WTC11 (cell line): ENCODE measurements at regions not wholly inside any gene's neighbourhood (a gene's known extent, or its start where the extent isn't known, plus 50 kb on each side); places are given as distances from the start of the nearest gene placed in this dataset.

Experiments used
- ATAC-seq: fragments of 200-7000 bp; cut with Tn5 transposase; 2 replicates; pipeline ENCODE4 v1.10.0; 2021; ENCODE audit warnings: mild to moderate bottlenecking, moderate library complexity
- CTCF ChIA-PET: fragments of 300-600 bp; sonication (Branson Sonifier 250); formaldehyde crosslinking; loops from one replicate; lab custom pipeline; 2021; ENCODE audit warnings: antibody characterized with exemption; lab: Charles Lee
- POLR2A ChIA-PET: fragments of 350-600 bp; sonication (Branson Sonifier 250); formaldehyde crosslinking; loops from one replicate; lab custom pipeline; 2021; ENCODE audit warnings: antibody characterized with exemption; lab: Charles Lee
- DNase-seq: peaks from one replicate; pipeline ENCODE4 v3.0.0; 2021; ENCODE audit warnings: low spot score
- H3K27ac Mint-ChIP-seq: 2 replicates; pipeline ENCODE4 v1.8.0; 2021; ENCODE audit warnings: mixed read lengths
- H3K27me3 Mint-ChIP-seq: 2 replicates; pipeline ENCODE4 v1.8.0; 2021; ENCODE audit warnings: low read depth, mild to moderate bottlenecking, moderate library complexity, mixed read lengths
- H3K36me3 Mint-ChIP-seq: 2 replicates; pipeline ENCODE4 v1.8.0; 2021; ENCODE audit warnings: mixed read lengths
- H3K4me1 Mint-ChIP-seq: 2 replicates; pipeline ENCODE4 v1.8.0; 2022; ENCODE audit warnings: mixed read lengths
- H3K4me3 Mint-ChIP-seq: 2 replicates; pipeline ENCODE4 v1.8.0; 2021; ENCODE audit warnings: mild to moderate bottlenecking, moderate library complexity, mixed read lengths
- H3K9me3 Mint-ChIP-seq: 2 replicates; pipeline ENCODE4 v1.8.0; 2021; ENCODE audit warnings: mixed read lengths
- ELF4 ChIP-seq: sonication (generic); formaldehyde crosslinking; IDR thresholded peaks from 2 replicates; pipeline ENCODE4 v1.8.1; 2022; ENCODE audit warnings: low read depth, mild to moderate bottlenecking, moderate library complexity, missing genetic modification reagents
- ETV6 ChIP-seq: sonication (generic); formaldehyde crosslinking; IDR thresholded peaks from 2 replicates; pipeline ENCODE4 v1.8.1; 2022; ENCODE audit warnings: mild to moderate bottlenecking, missing genetic modification reagents
- IRF2 ChIP-seq: sonication (generic); formaldehyde crosslinking; IDR thresholded peaks from 2 replicates; pipeline ENCODE4 v1.8.0; 2022; ENCODE audit warnings: low read depth, missing genetic modification reagents, borderline replicate concordance
- NFE2L1 ChIP-seq: sonication (generic); formaldehyde crosslinking; IDR thresholded peaks from 2 replicates; pipeline ENCODE4 v1.8.1; 2023; ENCODE audit warnings: missing genetic modification reagents
- NFYB ChIP-seq: sonication (generic); formaldehyde crosslinking; conservative IDR thresholded peaks from 2 replicates; pipeline ENCODE4 v1.8.0; 2022; ENCODE audit warnings: low read depth, missing genetic modification reagents
- NR3C1 ChIP-seq: sonication (generic); formaldehyde crosslinking; conservative IDR thresholded peaks from 2 replicates; pipeline ENCODE4 v1.8.1; 2023; ENCODE audit warnings: low read depth, mild to moderate bottlenecking, missing genetic modification reagents
- RORB ChIP-seq: fragments of 250-450 bp; sonication (Bioruptor Pico); IDR thresholded peaks from 2 replicates; pipeline ENCODE4 v1.9.0; 2021; ENCODE audit warnings: mild to moderate bottlenecking
- SMAD4 ChIP-seq: sonication (generic); formaldehyde crosslinking; IDR thresholded peaks from 2 replicates; pipeline ENCODE4 v1.8.0; 2022; ENCODE audit warnings: mild to moderate bottlenecking, missing genetic modification reagents
- TEAD1 ChIP-seq: sonication (generic); formaldehyde crosslinking; IDR thresholded peaks from 2 replicates; pipeline ENCODE4 v1.8.0; 2022; ENCODE audit warnings: mild to moderate bottlenecking, missing genetic modification reagents
- TEAD4 ChIP-seq: sonication (generic); formaldehyde crosslinking; IDR thresholded peaks from 2 replicates; pipeline ENCODE4 v1.8.0; 2022; ENCODE audit warnings: mild to moderate bottlenecking, missing genetic modification reagents
- ZNF232 ChIP-seq: sonication (generic); formaldehyde crosslinking; IDR thresholded peaks from 2 replicates; pipeline ENCODE4 v1.8.0; 2022; ENCODE audit warnings: mild to moderate bottlenecking, missing genetic modification reagents
- ZNF317 ChIP-seq: sonication (generic); formaldehyde crosslinking; IDR thresholded peaks from 2 replicates; pipeline ENCODE4 v1.8.1; 2023; ENCODE audit warnings: low read depth, mild to moderate bottlenecking, moderate library complexity, missing genetic modification reagents, borderline replicate concordance
- ZNF396 ChIP-seq: fragments of 250-450 bp; sonication (Bioruptor Pico); IDR thresholded peaks from 2 replicates; pipeline ENCODE4 v1.8.0; 2021; ENCODE audit warnings: mild to moderate bottlenecking, moderate library complexity, borderline replicate concordance
- ZNF423 ChIP-seq: fragments of 250-450 bp; sonication (Bioruptor Pico); IDR thresholded peaks from 2 replicates; pipeline ENCODE4 v2.1.2; 2022; ENCODE audit warnings: mild to moderate bottlenecking, moderate library complexity
- ZNF512 ChIP-seq: sonication (generic); formaldehyde crosslinking; IDR thresholded peaks from 2 replicates; pipeline ENCODE4 v1.8.1; 2022; ENCODE audit warnings: missing genetic modification reagents, borderline replicate concordance
- TF ChIP-seq, protein P1 (sequence below): sonication (generic); formaldehyde crosslinking; IDR thresholded peaks from 2 replicates; pipeline ENCODE4 v1.8.1; 2023; ENCODE audit warnings: mild to moderate bottlenecking, missing genetic modification reagents, borderline replicate concordance
- TF ChIP-seq, protein P2 (sequence below): fragments of 250-450 bp; sonication (Bioruptor Pico); IDR thresholded peaks from 2 replicates; pipeline ENCODE4 v1.9.0; 2021; ENCODE audit warnings: mild to moderate bottlenecking, borderline replicate concordance
- TF ChIP-seq, protein P3 (sequence below): sonication (generic); formaldehyde crosslinking; IDR thresholded peaks from 2 replicates; pipeline ENCODE4 v1.8.0; 2023; ENCODE audit warnings: mild to moderate bottlenecking, missing genetic modification reagents
- TF ChIP-seq, protein P4 (sequence below): sonication (generic); formaldehyde crosslinking; IDR thresholded peaks from 2 replicates; pipeline ENCODE4 v1.8.0; 2023; ENCODE audit warnings: missing genetic modification reagents

- no peak for TF ChIP-seq NFE2L1 (CRISPR knock-in tag)
- no peak for TF ChIP-seq ETV6 (CRISPR knock-in tag)
Measured at GRCh38 chr9:21560281-21560745, 78.2 kb upstream of the IFNE start (continued).

GRCh38 chr9:21561502-21561901 is 79.4 kb upstream of the IFNE start:
- DNase-seq (no peak), ATAC-seq (no peak)
- H3K36me3 Mint-ChIP-seq, result no peaks in the 10 kb centered on the region
- no peak overlapping the region for H3K4me3 Mint-ChIP-seq
- H3K27ac Mint-ChIP-seq, result no peak overlapping the region
- TF ChIP-seq, protein P1, sequence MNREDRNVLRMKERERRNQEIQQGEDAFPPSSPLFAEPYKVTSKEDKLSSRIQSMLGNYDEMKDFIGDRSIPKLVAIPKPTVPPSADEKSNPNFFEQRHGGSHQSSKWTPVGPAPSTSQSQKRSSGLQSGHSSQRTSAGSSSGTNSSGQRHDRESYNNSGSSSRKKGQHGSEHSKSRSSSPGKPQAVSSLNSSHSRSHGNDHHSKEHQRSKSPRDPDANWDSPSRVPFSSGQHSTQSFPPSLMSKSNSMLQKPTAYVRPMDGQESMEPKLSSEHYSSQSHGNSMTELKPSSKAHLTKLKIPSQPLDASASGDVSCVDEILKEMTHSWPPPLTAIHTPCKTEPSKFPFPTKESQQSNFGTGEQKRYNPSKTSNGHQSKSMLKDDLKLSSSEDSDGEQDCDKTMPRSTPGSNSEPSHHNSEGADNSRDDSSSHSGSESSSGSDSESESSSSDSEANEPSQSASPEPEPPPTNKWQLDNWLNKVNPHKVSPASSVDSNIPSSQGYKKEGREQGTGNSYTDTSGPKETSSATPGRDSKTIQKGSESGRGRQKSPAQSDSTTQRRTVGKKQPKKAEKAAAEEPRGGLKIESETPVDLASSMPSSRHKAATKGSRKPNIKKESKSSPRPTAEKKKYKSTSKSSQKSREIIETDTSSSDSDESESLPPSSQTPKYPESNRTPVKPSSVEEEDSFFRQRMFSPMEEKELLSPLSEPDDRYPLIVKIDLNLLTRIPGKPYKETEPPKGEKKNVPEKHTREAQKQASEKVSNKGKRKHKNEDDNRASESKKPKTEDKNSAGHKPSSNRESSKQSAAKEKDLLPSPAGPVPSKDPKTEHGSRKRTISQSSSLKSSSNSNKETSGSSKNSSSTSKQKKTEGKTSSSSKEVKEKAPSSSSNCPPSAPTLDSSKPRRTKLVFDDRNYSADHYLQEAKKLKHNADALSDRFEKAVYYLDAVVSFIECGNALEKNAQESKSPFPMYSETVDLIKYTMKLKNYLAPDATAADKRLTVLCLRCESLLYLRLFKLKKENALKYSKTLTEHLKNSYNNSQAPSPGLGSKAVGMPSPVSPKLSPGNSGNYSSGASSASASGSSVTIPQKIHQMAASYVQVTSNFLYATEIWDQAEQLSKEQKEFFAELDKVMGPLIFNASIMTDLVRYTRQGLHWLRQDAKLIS (CRISPR knock-in tag), result no peak
- no peak for TF ChIP-seq NFYB
- no peak for TF ChIP-seq TEAD4 (CRISPR knock-in tag)
- H3K4me1 Mint-ChIP-seq, result peaks cover 38% of the 10 kb centered on the region
- no peaks in the 10 kb centered on the region for H3K9me3 Mint-ChIP-seq
- peaks cover 17% of the 10 kb centered on the region for H3K27me3 Mint-ChIP-seq
- ChIA-PET POLR2A (interaction anchor here (1.3 kb wide), 1 partner anchor 10 kb away, joined by 4 read pairs; no protein-coding TSS in a partner anchor), CTCF (no interaction called here)

DNA sequence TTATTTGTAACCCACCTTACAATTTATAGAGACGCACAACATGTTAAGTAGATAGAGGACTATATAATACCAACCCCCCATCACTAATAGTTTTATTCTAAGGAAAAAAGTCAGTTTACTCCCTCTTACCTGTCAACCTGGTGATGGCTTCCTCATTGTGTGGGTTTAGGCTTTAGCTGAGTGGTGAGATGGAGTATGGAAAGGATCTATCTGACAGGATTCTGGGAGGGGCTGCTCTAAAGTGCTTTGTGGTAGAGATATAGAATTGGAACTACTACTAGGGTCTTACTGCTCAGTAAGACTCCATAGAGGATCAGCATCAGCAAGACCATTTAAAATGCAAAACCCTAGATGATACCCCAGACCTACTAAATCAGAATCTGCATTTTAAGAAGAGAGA is 82.1 kb upstream of the IFNE start:
- DNase-seq, result no peak
- no peak overlapping the region for H3K27ac Mint-ChIP-seq
- TF ChIP-seq ZNF423, result no peak
- no peak for TF ChIP-seq TEAD1
- TF ChIP-seq ZNF396 (CRISPR knock-in tag), result no peak
- TF ChIP-seq SMAD4 (CRISPR knock-in tag), result no peak
- no peak for TF ChIP-seq NR3C1 (CRISPR knock-in tag)
- TF ChIP-seq RORB (CRISPR knock-in tag), result no peak
- TF ChIP-seq, protein P2, sequence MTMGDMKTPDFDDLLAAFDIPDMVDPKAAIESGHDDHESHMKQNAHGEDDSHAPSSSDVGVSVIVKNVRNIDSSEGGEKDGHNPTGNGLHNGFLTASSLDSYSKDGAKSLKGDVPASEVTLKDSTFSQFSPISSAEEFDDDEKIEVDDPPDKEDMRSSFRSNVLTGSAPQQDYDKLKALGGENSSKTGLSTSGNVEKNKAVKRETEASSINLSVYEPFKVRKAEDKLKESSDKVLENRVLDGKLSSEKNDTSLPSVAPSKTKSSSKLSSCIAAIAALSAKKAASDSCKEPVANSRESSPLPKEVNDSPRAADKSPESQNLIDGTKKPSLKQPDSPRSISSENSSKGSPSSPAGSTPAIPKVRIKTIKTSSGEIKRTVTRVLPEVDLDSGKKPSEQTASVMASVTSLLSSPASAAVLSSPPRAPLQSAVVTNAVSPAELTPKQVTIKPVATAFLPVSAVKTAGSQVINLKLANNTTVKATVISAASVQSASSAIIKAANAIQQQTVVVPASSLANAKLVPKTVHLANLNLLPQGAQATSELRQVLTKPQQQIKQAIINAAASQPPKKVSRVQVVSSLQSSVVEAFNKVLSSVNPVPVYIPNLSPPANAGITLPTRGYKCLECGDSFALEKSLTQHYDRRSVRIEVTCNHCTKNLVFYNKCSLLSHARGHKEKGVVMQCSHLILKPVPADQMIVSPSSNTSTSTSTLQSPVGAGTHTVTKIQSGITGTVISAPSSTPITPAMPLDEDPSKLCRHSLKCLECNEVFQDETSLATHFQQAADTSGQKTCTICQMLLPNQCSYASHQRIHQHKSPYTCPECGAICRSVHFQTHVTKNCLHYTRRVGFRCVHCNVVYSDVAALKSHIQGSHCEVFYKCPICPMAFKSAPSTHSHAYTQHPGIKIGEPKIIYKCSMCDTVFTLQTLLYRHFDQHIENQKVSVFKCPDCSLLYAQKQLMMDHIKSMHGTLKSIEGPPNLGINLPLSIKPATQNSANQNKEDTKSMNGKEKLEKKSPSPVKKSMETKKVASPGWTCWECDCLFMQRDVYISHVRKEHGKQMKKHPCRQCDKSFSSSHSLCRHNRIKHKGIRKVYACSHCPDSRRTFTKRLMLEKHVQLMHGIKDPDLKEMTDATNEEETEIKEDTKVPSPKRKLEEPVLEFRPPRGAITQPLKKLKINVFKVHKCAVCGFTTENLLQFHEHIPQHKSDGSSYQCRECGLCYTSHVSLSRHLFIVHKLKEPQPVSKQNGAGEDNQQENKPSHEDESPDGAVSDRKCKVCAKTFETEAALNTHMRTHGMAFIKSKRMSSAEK, result no peak
- TF ChIP-seq ZNF317, result no peak
- TF ChIP-seq, protein P3, sequence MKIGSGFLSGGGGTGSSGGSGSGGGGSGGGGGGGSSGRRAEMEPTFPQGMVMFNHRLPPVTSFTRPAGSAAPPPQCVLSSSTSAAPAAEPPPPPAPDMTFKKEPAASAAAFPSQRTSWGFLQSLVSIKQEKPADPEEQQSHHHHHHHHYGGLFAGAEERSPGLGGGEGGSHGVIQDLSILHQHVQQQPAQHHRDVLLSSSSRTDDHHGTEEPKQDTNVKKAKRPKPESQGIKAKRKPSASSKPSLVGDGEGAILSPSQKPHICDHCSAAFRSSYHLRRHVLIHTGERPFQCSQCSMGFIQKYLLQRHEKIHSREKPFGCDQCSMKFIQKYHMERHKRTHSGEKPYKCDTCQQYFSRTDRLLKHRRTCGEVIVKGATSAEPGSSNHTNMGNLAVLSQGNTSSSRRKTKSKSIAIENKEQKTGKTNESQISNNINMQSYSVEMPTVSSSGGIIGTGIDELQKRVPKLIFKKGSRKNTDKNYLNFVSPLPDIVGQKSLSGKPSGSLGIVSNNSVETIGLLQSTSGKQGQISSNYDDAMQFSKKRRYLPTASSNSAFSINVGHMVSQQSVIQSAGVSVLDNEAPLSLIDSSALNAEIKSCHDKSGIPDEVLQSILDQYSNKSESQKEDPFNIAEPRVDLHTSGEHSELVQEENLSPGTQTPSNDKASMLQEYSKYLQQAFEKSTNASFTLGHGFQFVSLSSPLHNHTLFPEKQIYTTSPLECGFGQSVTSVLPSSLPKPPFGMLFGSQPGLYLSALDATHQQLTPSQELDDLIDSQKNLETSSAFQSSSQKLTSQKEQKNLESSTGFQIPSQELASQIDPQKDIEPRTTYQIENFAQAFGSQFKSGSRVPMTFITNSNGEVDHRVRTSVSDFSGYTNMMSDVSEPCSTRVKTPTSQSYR (CRISPR knock-in tag), result no peak
- TF ChIP-seq ZNF512 (CRISPR knock-in tag), result no peak
- no peak for TF ChIP-seq ELF4 (CRISPR knock-in tag)
- TF ChIP-seq IRF2 (CRISPR knock-in tag), result no peak
- TF ChIP-seq ZNF232 (CRISPR knock-in tag), result no peak
- TF ChIP-seq, protein P4, sequence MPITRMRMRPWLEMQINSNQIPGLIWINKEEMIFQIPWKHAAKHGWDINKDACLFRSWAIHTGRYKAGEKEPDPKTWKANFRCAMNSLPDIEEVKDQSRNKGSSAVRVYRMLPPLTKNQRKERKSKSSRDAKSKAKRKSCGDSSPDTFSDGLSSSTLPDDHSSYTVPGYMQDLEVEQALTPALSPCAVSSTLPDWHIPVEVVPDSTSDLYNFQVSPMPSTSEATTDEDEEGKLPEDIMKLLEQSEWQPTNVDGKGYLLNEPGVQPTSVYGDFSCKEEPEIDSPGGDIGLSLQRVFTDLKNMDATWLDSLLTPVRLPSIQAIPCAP (CRISPR knock-in tag), result no peak

More for the DNA sequence above, 82.1 kb upstream of the IFNE start:
- Mint-ChIP-seq H3K4me1 (peaks cover 19% of the 10 kb centered on the region), H3K4me3 (no peak overlapping the region), H3K36me3 (no peaks in the 10 kb centered on the region), H3K9me3 (no peaks in the 10 kb centered on the region), H3K27me3 (peaks cover 8% of the 10 kb centered on the region)
- no peak for ATAC-seq
- POLR2A ChIA-PET, result no interaction called here
- CTCF ChIA-PET, result no interaction called here
